Dedifferentiated amniotic fluid mesenchymal stem cell (primary cell): ENCODE measurements at regions not wholly inside any gene's neighbourhood (a gene's known extent, or its start where the extent isn't known, plus 50 kb on each side); places are given as distances from the start of the nearest gene placed in this dataset.
"Not testable (repeated sequence)": the region's sequence is repeated elsewhere in the genome, so short reads cannot be mapped to it uniquely, and the experiment has no call there.

Source experiments
- DNase-seq: peaks from one replicate; pipeline ENCODE4 v3.0.0-alpha.2; 2016; ENCODE audit errors: extremely low spot score

- no peak for DNase-seq
Observed at GRCh38 chr17:63078707-63079106, 112.7 kb downstream of the TANC2 start.

GRCh38 chr17:63082273-63082861, 116.3 kb downstream of the TANC2 start:
- peak; percentile 67 for DNase-seq

- no peak for DNase-seq
Observed at GRCh38 chr17:63082952-63083351, 116.9 kb downstream of the TANC2 start.

GRCh38 chr17:63086483-63087185, 120.6 kb downstream of the TANC2 start:
- no peak for DNase-seq

- DNase-seq, result not testable (repeated sequence)
Observed at GRCh38 chr17:63090358-63091114, 124.5 kb downstream of the TANC2 start.

- not testable (repeated sequence) for DNase-seq
Observed at GRCh38 chr17:63091909-63092308, 125.9 kb downstream of the TANC2 start.

GRCh38 chr17:63094631-63095030, 128.6 kb downstream of the TANC2 start:
- no peak for DNase-seq

- no peak for DNase-seq
Observed at GRCh38 chr17:63095459-63095858, 129.4 kb downstream of the TANC2 start.

- no peak for DNase-seq
Observed at GRCh38 chr17:63095879-63096278, 129.8 kb downstream of the TANC2 start.

GRCh38 chr17:63096426-63096825, 130.4 kb downstream of the TANC2 start:
- peak; percentile 15 for DNase-seq

GRCh38 chr17:63099425-63099824, 133.4 kb downstream of the TANC2 start:
- DNase-seq, result no peak

- DNase-seq, result no peak
Observed at GRCh38 chr17:63102034-63102433, 136.0 kb downstream of the TANC2 start.

GRCh38 chr17:63106050-63106449, 140.0 kb downstream of the TANC2 start:
- no peak for DNase-seq

- no peak for DNase-seq
Observed at GRCh38 chr17:63109661-63110060, 143.6 kb downstream of the TANC2 start.

- no peak for DNase-seq
Observed at GRCh38 chr17:63113167-63113566, 147.1 kb downstream of the TANC2 start.

- no peak for DNase-seq
Observed at GRCh38 chr17:63116228-63116627, 150.2 kb downstream of the TANC2 start.

- DNase-seq, result no peak
Observed at GRCh38 chr17:63116967-63117830, 151.2 kb downstream of the TANC2 start.

GRCh38 chr17:63120406-63120805, 154.4 kb downstream of the TANC2 start:
- no peak for DNase-seq

- no peak for DNase-seq
Observed at GRCh38 chr17:63124536-63124935, 158.5 kb downstream of the TANC2 start.

- DNase-seq, result no peak
Observed at GRCh38 chr17:63124958-63125357, 158.9 kb downstream of the TANC2 start.

GRCh38 chr17:63125987-63126386, 160.0 kb downstream of the TANC2 start:
- no peak for DNase-seq

- DNase-seq, result no peak
Observed at GRCh38 chr17:63126607-63127006, 160.6 kb downstream of the TANC2 start.
